ENCODE measurements at regions not wholly inside any gene's neighbourhood (a gene's known extent, or its start where the extent isn't known, plus 50 kb on each side); places are given as distances from the start of the nearest gene placed in this dataset.

DNA sequence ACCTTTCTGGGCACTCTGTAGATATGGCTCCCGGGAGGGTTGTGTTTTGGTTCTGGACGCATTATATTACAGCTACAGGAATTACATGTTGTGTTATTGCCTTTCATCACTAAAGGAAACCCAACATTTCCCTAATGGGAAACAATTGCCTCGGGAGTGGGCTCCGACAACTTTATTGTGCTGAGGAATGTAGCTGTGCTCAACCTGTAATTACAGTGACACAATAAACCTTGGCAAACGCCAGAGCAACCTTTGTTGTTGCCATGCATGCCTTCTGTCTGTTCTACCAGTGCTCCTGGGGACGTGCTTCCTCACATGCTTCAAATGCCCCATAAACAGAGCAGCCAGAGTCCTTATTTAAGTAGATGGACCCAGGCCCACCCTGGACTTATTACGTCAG is 182.4 kb downstream of the DIRAS2 start:
- no peak for TF ChIP-seq FOXP2 (optimal IDR thresholded peaks at IDR 0.05; ENCODE audit: control extremely low read depth, extremely low read length, insufficient read depth)
- TF ChIP-seq EZH2 (IDR thresholded peaks at IDR 0.05): no peak
- no peak for TF ChIP-seq POLR2AphosphoS5 (IDR thresholded peaks at IDR 0.05; ENCODE audit: borderline replicate concordance, low read depth, low read length)
- Histone ChIP-seq H3K9me3 (ENCODE audit: low read depth, low read length) (no peaks in the 10 kb centered on the region), H3K4me3 (no peak overlapping the region), H3K27ac (no peak overlapping the region), H3K9ac (ENCODE audit: insufficient read length) (no peak overlapping the region), H3K36me3 (ENCODE audit: insufficient read depth, low read length) (no peaks in the 10 kb centered on the region)
- no peak for DNase-seq (ENCODE audit: low read depth, low spot score)

DNA sequence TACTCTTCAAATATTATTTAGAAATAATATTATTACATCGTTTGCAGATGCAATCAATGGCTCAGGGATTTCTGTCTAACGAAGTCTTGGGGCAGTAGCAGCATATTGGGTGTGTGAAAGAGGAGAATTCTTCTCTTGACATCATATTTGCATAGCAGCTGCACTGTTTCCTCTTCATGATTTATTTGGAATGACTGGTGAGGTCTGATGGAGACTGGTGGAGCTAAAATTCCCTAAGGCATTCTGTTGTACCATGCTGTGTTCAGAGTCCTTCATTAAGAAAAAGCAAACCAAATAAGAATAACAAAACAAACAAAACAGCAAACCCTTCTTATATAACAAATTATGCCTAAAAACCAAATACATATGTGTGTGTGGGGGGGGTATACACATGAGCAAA is 177.6 kb downstream of the DIRAS2 start:
- no peak overlapping the region for H3K4me3 ChIP-seq

DNA sequence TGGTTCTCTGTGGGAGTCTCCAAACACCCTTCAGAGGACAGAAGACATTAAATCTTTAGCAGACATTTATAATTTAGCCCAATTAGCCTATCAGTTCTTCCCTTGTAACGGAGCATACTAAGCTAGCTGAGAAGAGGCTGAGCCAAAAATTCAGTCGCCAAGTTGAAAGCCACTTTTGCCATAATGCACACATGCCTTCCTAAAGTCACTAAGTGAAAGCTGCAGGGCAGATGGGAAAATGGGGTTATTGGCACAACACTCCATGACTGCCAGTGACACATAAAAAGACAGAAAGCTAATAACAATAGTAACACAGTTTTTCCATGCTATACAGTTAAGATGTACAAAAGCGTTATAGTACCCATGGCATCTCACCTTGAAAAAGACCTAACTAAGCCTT is 176.2 kb downstream of the DIRAS2 start:
- no peaks in the 10 kb centered on the region for H3K36me3 ChIP-seq (ENCODE audit: insufficient read depth, low read length)
- TF ChIP-seq EZH2 (IDR thresholded peaks at IDR 0.05): no peak
- TF ChIP-seq POLR2AphosphoS5 (IDR thresholded peaks at IDR 0.05; ENCODE audit: borderline replicate concordance, low read depth, low read length): no peak
- TF ChIP-seq FOXP2 (optimal IDR thresholded peaks at IDR 0.05; ENCODE audit: control extremely low read depth, extremely low read length, insufficient read depth): no peak
- H3K4me3 ChIP-seq: no peak overlapping the region
- no peak overlapping the region for H3K27ac ChIP-seq
- DNase-seq (ENCODE audit: low read depth, low spot score): no peak
- no peaks in the 10 kb centered on the region for H3K9me3 ChIP-seq (ENCODE audit: low read depth, low read length)
- no peak overlapping the region for H3K9ac ChIP-seq (ENCODE audit: insufficient read length)

More for the DNA sequence above, 177.6 kb downstream of the DIRAS2 start:
- Histone ChIP-seq H3K9ac (ENCODE audit: insufficient read length) (no peak overlapping the region), H3K36me3 (ENCODE audit: insufficient read depth, low read length) (no peaks in the 10 kb centered on the region), H3K9me3 (ENCODE audit: low read depth, low read length) (no peaks in the 10 kb centered on the region), H3K27ac (no peak overlapping the region)
- no peak for DNase-seq (ENCODE audit: low read depth, low spot score)
- TF ChIP-seq FOXP2 (optimal IDR thresholded peaks at IDR 0.05; ENCODE audit: control extremely low read depth, extremely low read length, insufficient read depth) (no peak), POLR2AphosphoS5 (IDR thresholded peaks at IDR 0.05; ENCODE audit: borderline replicate concordance, low read depth, low read length) (no peak), EZH2 (IDR thresholded peaks at IDR 0.05) (no peak)

DNA sequence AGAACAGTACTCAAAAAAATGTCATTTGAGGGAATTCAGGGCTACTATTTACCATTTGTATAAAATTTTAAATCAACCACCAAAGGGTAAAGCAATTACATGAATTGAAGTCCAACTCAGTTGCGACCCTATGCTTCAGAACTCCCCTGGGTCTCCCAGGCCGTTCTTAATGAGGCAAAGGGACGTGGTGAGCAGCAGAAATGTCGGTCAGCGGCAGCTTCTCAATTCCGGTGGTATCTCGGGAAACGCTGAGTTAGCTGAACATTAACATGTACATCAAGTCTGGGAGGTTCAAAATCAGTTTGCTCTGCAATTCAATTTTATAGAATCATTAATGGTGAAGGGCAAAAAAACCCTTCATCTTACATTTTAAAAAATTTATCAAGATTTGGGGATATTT is 173.2 kb downstream of the DIRAS2 start:
- H3K9me3 ChIP-seq (ENCODE audit: low read depth, low read length): no peaks in the 10 kb centered on the region
- no peak overlapping the region for H3K27ac ChIP-seq
- no peak overlapping the region for H3K9ac ChIP-seq (ENCODE audit: insufficient read length)
- no peaks in the 10 kb centered on the region for H3K36me3 ChIP-seq (ENCODE audit: insufficient read depth, low read length)
- H3K4me3 ChIP-seq: no peak overlapping the region
- no peak for DNase-seq (ENCODE audit: low read depth, low spot score)
- TF ChIP-seq POLR2AphosphoS5 (IDR thresholded peaks at IDR 0.05; ENCODE audit: borderline replicate concordance, low read depth, low read length) (no peak), FOXP2 (optimal IDR thresholded peaks at IDR 0.05; ENCODE audit: control extremely low read depth, extremely low read length, insufficient read depth) (no peak), EZH2 (IDR thresholded peaks at IDR 0.05) (no peak)

DNA sequence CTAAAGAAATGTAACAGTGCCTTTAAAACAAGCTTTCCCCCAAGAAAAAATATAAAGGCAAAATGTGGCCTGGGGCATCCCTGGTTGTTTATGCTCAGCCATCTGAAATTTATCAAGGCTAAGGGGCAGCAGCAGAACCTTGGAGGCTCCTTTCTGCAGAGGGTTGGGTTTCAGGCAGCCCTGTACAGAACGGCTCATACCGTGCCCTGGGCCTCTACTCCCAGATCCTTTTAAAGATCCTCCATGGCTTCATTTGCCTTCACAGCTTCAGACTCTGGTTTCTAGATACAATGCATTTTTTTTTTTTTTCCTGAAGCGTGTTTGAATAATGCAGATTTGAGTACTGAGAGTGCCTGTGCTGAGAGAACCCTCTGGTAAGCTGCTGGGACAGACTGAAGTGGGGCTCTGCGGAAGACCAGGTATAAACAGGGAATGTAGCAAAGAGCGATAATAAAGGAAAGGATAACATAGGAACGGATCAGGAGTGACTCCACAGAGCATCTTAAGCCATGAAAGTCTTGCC is 172.7 kb downstream of the DIRAS2 start:
- no peak overlapping the region for H3K27ac ChIP-seq
- no peaks in the 10 kb centered on the region for H3K9me3 ChIP-seq (ENCODE audit: low read depth, low read length)
- DNase-seq (ENCODE audit: low read depth, low spot score): no peak
- TF ChIP-seq FOXP2 (optimal IDR thresholded peaks at IDR 0.05; ENCODE audit: control extremely low read depth, extremely low read length, insufficient read depth) (no peak), EZH2 (IDR thresholded peaks at IDR 0.05) (no peak), POLR2AphosphoS5 (IDR thresholded peaks at IDR 0.05; ENCODE audit: borderline replicate concordance, low read depth, low read length) (no peak)
- no peak overlapping the region for H3K4me3 ChIP-seq
- H3K36me3 ChIP-seq (ENCODE audit: insufficient read depth, low read length): no peaks in the 10 kb centered on the region
- H3K9ac ChIP-seq (ENCODE audit: insufficient read length): no peak overlapping the region

DNA sequence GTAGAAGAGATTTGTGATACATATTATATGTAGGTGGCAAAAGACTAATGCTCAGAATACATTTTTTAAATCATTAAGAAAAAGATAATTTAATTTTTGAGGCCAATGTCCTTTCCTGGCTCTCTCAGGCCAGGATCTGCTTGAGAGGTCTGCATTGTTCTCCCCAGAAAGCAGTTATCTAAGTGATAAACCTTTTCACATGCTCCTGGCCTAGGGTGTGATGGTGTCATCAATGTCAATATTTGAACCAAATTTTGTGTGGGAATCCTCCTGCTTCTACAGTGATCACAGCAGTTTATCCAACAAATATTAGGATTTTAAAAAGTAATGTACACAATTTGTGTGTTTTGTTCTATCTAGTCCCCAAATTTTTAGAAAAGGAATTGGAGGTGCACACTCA is 166.6 kb downstream of the DIRAS2 start:
- no peak for DNase-seq (ENCODE audit: low read depth, low spot score)
- H3K36me3 ChIP-seq (ENCODE audit: insufficient read depth, low read length): no peaks in the 10 kb centered on the region
- no peak overlapping the region for H3K27ac ChIP-seq
- TF ChIP-seq EZH2 (IDR thresholded peaks at IDR 0.05) (no peak), POLR2AphosphoS5 (IDR thresholded peaks at IDR 0.05; ENCODE audit: borderline replicate concordance, low read depth, low read length) (no peak), FOXP2 (optimal IDR thresholded peaks at IDR 0.05; ENCODE audit: control extremely low read depth, extremely low read length, insufficient read depth) (no peak)
- H3K4me3 ChIP-seq: no peak overlapping the region
- H3K9me3 ChIP-seq (ENCODE audit: low read depth, low read length): no peaks in the 10 kb centered on the region
- H3K9ac ChIP-seq (ENCODE audit: insufficient read length): no peak overlapping the region

DNA sequence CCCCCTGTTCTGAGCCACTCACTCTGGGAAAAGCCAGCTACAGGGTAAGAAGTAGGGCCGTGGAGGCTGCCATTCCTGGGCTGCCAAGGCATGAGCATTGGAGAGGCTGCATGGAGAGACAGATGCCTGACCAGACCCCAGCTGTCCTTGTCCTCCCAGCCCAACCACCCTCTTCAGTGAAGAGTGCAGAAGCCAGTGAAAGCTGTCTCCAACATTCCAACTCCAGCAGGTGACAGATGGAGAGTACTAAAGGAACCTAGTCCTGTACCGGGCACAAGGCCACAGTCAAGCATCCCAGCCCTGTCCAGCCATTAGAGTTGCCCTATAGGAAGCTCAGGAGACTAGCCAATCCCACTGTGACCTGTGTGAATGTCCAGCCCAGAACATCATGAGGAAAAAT is 165.1 kb downstream of the DIRAS2 start:
- Histone ChIP-seq H3K4me3 (no peak overlapping the region), H3K36me3 (ENCODE audit: insufficient read depth, low read length) (no peaks in the 10 kb centered on the region), H3K9me3 (ENCODE audit: low read depth, low read length) (no peaks in the 10 kb centered on the region), H3K9ac (ENCODE audit: insufficient read length) (no peak overlapping the region), H3K27ac (no peak overlapping the region)
- TF ChIP-seq EZH2 (IDR thresholded peaks at IDR 0.05): no peak
- no peak for TF ChIP-seq FOXP2 (optimal IDR thresholded peaks at IDR 0.05; ENCODE audit: control extremely low read depth, extremely low read length, insufficient read depth)
- no peak for TF ChIP-seq POLR2AphosphoS5 (IDR thresholded peaks at IDR 0.05; ENCODE audit: borderline replicate concordance, low read depth, low read length)
- DNase-seq (ENCODE audit: low read depth, low spot score): no peak

DNA sequence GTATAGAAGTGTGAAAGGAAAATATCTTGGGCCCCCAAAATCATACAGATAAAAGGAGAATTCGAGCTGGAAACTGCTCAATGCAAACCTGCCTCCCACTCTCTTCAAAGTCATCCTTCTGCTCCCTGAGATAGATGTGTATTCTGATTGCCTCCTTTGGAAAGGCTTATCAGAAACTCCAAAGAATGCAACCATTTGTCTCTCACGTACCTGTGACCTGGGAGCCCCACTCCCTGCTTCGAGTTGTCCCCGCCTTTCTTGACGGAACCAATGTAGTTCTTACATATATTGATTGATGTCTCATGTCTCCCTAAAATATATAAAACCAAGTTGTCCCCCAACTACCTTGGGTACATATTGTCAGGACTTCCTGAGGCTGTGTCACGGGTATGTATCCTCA is 163.8 kb downstream of the DIRAS2 start:
- H3K27ac ChIP-seq: no peak overlapping the region
- no peak overlapping the region for H3K9ac ChIP-seq (ENCODE audit: insufficient read length)
- H3K4me3 ChIP-seq: no peak overlapping the region
- no peaks in the 10 kb centered on the region for H3K36me3 ChIP-seq (ENCODE audit: insufficient read depth, low read length)
- no peaks in the 10 kb centered on the region for H3K9me3 ChIP-seq (ENCODE audit: low read depth, low read length)
- no peak for TF ChIP-seq FOXP2 (optimal IDR thresholded peaks at IDR 0.05; ENCODE audit: control extremely low read depth, extremely low read length, insufficient read depth)
- TF ChIP-seq EZH2 (IDR thresholded peaks at IDR 0.05): no peak
- TF ChIP-seq POLR2AphosphoS5 (IDR thresholded peaks at IDR 0.05; ENCODE audit: borderline replicate concordance, low read depth, low read length): no peak
- no peak for DNase-seq (ENCODE audit: low read depth, low spot score)

DNA sequence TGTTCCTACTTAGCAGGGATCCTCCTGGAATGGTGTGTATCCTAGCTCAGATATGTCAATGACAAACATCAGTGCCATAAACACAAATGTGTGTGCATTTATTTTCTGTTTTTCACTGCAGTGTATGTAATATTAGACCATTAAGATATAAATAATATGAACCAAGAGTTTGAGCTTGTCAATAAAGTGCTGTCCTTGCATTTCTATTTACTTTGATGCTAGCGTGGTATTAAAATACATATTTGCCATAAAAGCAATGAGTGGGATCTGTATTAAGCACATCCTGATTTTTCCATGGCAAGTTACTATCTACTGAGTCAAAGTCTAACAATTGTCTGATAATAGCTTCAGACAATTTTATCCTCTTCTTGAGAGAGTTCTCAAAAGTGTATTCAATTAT is 157.6 kb downstream of the DIRAS2 start:
- Histone ChIP-seq H3K4me3 (no peak overlapping the region), H3K36me3 (ENCODE audit: insufficient read depth, low read length) (no peaks in the 10 kb centered on the region), H3K9me3 (ENCODE audit: low read depth, low read length) (0 out of 2 replicates have a peak, but pooled peaks cover 3% of the 10 kb centered on the region), H3K27ac (no peak overlapping the region), H3K9ac (ENCODE audit: insufficient read length) (no peak overlapping the region)
- DNase-seq (ENCODE audit: low read depth, low spot score): no peak
- TF ChIP-seq EZH2 (IDR thresholded peaks at IDR 0.05): no peak
- no peak for TF ChIP-seq POLR2AphosphoS5 (IDR thresholded peaks at IDR 0.05; ENCODE audit: borderline replicate concordance, low read depth, low read length)
- no peak for TF ChIP-seq FOXP2 (optimal IDR thresholded peaks at IDR 0.05; ENCODE audit: control extremely low read depth, extremely low read length, insufficient read depth)
